CD4-positive, alpha-beta memory T cell (primary cell): ENCODE measurements at regions not wholly inside any gene's neighbourhood (a gene's known extent, or its start where the extent isn't known, plus 50 kb on each side); places are given as distances from the start of the nearest gene placed in this dataset.

Source experiments
- CTCF ChIA-PET: fragments of 350-600 bp; sonication (Branson Sonifier 250); formaldehyde crosslinking; loops from one replicate; lab custom pipeline; 2021; ENCODE audit warnings: inconsistent platforms; ENCODE audit not compliant: partially characterized antibody; lab: Charles Lee
- POLR2A ChIA-PET: fragments of 350-600 bp; sonication (Branson Sonifier 250); formaldehyde crosslinking; loops from one replicate; lab custom pipeline; 2021; ENCODE audit not compliant: partially characterized antibody; lab: Charles Lee
- DNase-seq, 5 donors: peaks; one replicate each; pipeline versions ENCODE4 v3.0.0 to v3.0.0-alpha.2; 2020 to 2022; ENCODE audit warnings: mixed read lengths in 1 of 5
- H3K27ac ChIP-seq: one replicate; pipeline ENCODE4 v1.7.0; 2013; ENCODE audit warnings: low read depth, low read length
- H3K27me3 ChIP-seq: 2 replicates; pipeline ENCODE4 v1.7.0; 2013; ENCODE audit warnings: mild to moderate bottlenecking, low read length, moderate library complexity; ENCODE audit not compliant: insufficient read depth
- H3K36me3 ChIP-seq: 2 replicates; pipeline ENCODE4 v1.7.0; 2013; ENCODE audit warnings: mild to moderate bottlenecking, low read length, moderate library complexity; ENCODE audit not compliant: insufficient read depth
- H3K4me1 ChIP-seq: 2 replicates; pipeline ENCODE4 v1.7.0; 2013; ENCODE audit warnings: mild to moderate bottlenecking, low read length, moderate library complexity; ENCODE audit not compliant: insufficient read depth
- H3K4me3 ChIP-seq, 2 donors: one replicate each; pipeline ENCODE4 v1.7.0; 2013; ENCODE audit warnings: low read length in 2 of 2, mild to moderate bottlenecking in 1 of 2
- H3K9me3 ChIP-seq, 2 donors: one replicate each; pipeline ENCODE4 v1.7.0; 2013; ENCODE audit warnings: low read length in 2 of 2, control low read depth in 1 of 2; ENCODE audit not compliant: control insufficient read depth in 1 of 2
- H3K27ac Mint-ChIP-seq, 7 donors: one replicate each; pipeline ENCODE4 v1.8.0; 2020 to 2021; ENCODE audit warnings: mixed read lengths in 7 of 7, mild to moderate bottlenecking in 6 of 7, inconsistent platforms in 3 of 7, moderate library complexity in 3 of 7
- H3K27me3 Mint-ChIP-seq, 2 donors: one replicate each; pipeline ENCODE4 v1.8.0; 2020 to 2021; ENCODE audit warnings: mixed read lengths in 2 of 2
- H3K36me3 Mint-ChIP-seq, 2 donors: one replicate each; pipeline ENCODE4 v1.8.0; 2020 to 2021; ENCODE audit warnings: mixed read lengths in 2 of 2, inconsistent platforms in 1 of 2, mild to moderate bottlenecking in 1 of 2
- H3K4me1 Mint-ChIP-seq, 4 donors: one replicate each; pipeline ENCODE4 v1.8.0; 2020 to 2021; ENCODE audit warnings: mixed read lengths in 4 of 4, mild to moderate bottlenecking in 1 of 4
- H3K4me3 Mint-ChIP-seq, 8 donors: one replicate each; pipeline ENCODE4 v1.8.0; 2020 to 2021; ENCODE audit warnings: mixed read lengths in 8 of 8, mild to moderate bottlenecking in 7 of 8, moderate library complexity in 6 of 8, inconsistent platforms in 3 of 8
- H3K9me3 Mint-ChIP-seq, 8 donors: one replicate each; pipeline ENCODE4 v1.8.0; 2020 to 2021; ENCODE audit warnings: mixed read lengths in 8 of 8, mild to moderate bottlenecking in 5 of 8, inconsistent platforms in 3 of 8, moderate library complexity in 1 of 8
- intact Hi-C: fragments of 100-400 bp; cut with micrococcal nuclease; formaldehyde crosslinking; loops from one replicate; pipeline ENCODE4 v1.15.1; 2023

- intact Hi-C loops, result no loop called here
- Histone ChIP-seq H3K27me3 (peaks cover 36% of the 10 kb centered on the region), H3K9me3 (no peaks in the 10 kb centered on the region), H3K36me3 (no peaks in the 10 kb centered on the region), H3K27ac (no peak overlapping the region), H3K4me3 (no peak overlapping the region), H3K4me1 (peaks cover 37% of the 10 kb centered on the region)
- Mint-ChIP-seq H3K27ac (peak overlapping the region in 1 of 7 donors; percentile 42), H3K4me3 (peak overlapping the region; percentile 12 to 79 (median 73)), H3K36me3 (peaks cover 0 to 5% of the 10 kb centered on the region in 2 donors), H3K27me3 (peaks cover 65 to 69% of the 10 kb centered on the region in 2 donors), H3K9me3 (no peaks in the 10 kb centered on the region), H3K4me1 (peaks cover 20 to 47% (median 38%) of the 10 kb centered on the region in 4 donors)
- DNase-seq, result no peak
- POLR2A ChIA-PET, result no interaction called here
- CTCF ChIA-PET, result interaction anchor here (1.2 kb wide), 1 partner anchor 9 kb away, joined by 4 read pairs; no protein-coding TSS in a partner anchor
These were observed 75.9 kb downstream of the INSIG1 start for GRCh38 chr7:155373359-155374273.

GRCh38 chr7:155374276-155375252, 76.9 kb downstream of the INSIG1 start:
- Mint-ChIP-seq H3K4me3 (peak overlapping the region in 6 of 8 donors; percentile 49 to 75 (median 67)), H3K36me3 (peaks cover 0 to 5% of the 10 kb centered on the region in 2 donors), H3K9me3 (no peaks in the 10 kb centered on the region), H3K27me3 (peaks cover 66 to 72% of the 10 kb centered on the region in 2 donors), H3K27ac (no peak overlapping the region), H3K4me1 (peaks cover 20 to 48% (median 38%) of the 10 kb centered on the region in 4 donors)
- intact Hi-C loops, result no loop called here
- no peak for DNase-seq
- POLR2A ChIA-PET, result no interaction called here
- peaks cover 37% of the 10 kb centered on the region for H3K4me1 ChIP-seq
- peaks cover 45% of the 10 kb centered on the region for H3K27me3 ChIP-seq
- H3K36me3 ChIP-seq, result no peaks in the 10 kb centered on the region
- CTCF ChIA-PET, result no interaction called here
- H3K9me3 ChIP-seq, result no peaks in the 10 kb centered on the region
- H3K27ac ChIP-seq, result no peak overlapping the region
- no peak overlapping the region for H3K4me3 ChIP-seq

GRCh38 chr7:155375337-155376277, 77.9 kb downstream of the INSIG1 start:
- ChIA-PET POLR2A (no interaction called here), CTCF (no interaction called here)
- H3K27ac ChIP-seq, result no peak overlapping the region
- H3K4me3 ChIP-seq, result no peak overlapping the region
- H3K4me1 Mint-ChIP-seq, result peaks cover 26 to 54% (median 44%) of the 10 kb centered on the region in 4 donors
- peak overlapping the region in 7 of 8 donors; percentile 49 to 76 (median 67) for H3K4me3 Mint-ChIP-seq
- H3K9me3 Mint-ChIP-seq, result peaks cover 0 to 2% (median 0%) of the 10 kb centered on the region in 8 donors
- no peaks in the 10 kb centered on the region for H3K36me3 ChIP-seq
- intact Hi-C loops, result no loop called here
- H3K27ac Mint-ChIP-seq, result no peak overlapping the region
- H3K4me1 ChIP-seq, result peaks cover 43% of the 10 kb centered on the region
- H3K9me3 ChIP-seq, result no peaks in the 10 kb centered on the region
- H3K36me3 Mint-ChIP-seq, result peaks cover 0 to 5% of the 10 kb centered on the region in 2 donors
- peaks cover 68 to 73% of the 10 kb centered on the region in 2 donors for H3K27me3 Mint-ChIP-seq
- no peak for DNase-seq
- peaks cover 51% of the 10 kb centered on the region for H3K27me3 ChIP-seq

DNA sequence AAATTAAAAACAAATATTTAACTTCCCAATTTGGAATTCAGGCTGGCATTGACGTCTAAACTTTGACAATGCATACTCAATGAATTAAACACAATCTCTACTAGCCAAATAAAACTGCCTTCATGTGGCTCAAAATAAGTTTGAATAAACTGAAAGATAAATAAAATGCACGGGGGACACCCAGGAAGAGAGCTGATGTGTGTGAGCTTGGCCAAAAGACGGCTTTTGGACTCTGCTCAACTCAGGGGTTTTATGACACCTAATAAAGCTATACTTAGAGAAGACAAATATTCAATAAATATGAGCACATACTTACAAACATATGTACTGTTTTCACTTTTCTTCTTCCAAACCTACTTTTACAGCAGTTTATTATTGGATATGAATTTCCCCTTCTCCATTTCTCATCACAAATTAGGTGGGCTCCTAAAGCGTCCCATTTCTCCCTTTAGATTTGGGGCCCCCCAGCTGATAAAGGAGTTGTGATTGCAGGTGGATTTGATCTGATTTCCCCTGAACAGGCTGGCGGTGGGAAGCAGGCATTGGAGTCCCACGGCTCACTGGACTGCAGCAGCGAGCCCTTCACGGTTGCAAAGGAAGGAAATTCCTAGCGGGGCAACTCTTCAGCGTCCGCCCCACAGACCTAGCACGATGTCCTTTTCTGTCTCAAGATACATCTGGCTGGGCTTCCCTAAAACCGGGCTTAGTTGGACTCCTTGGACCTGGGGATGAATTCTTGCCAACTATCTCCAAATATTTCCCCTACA, 79.6 kb downstream of the INSIG1 start:
- H3K27me3 Mint-ChIP-seq, result peaks cover 75 to 76% of the 10 kb centered on the region in 2 donors
- peaks cover 30 to 61% (median 48%) of the 10 kb centered on the region in 4 donors for H3K4me1 Mint-ChIP-seq
- H3K4me1 ChIP-seq, result peaks cover 51% of the 10 kb centered on the region
- H3K9me3 ChIP-seq, result no peaks in the 10 kb centered on the region
- H3K4me3 ChIP-seq, result no peak overlapping the region
- peaks cover 55% of the 10 kb centered on the region for H3K27me3 ChIP-seq
- no peaks in the 10 kb centered on the region for H3K36me3 ChIP-seq
- ChIA-PET POLR2A (no interaction called here), CTCF (interaction anchor here (0.6 kb wide), 1 partner anchor 110 kb away, joined by 4 read pairs; no protein-coding TSS in a partner anchor)
- H3K4me3 Mint-ChIP-seq, result peak overlapping the region in 1 of 8 donors; percentile 20
- no peak for DNase-seq
- no peak overlapping the region for H3K27ac ChIP-seq
- H3K36me3 Mint-ChIP-seq, result peaks cover 0 to 5% of the 10 kb centered on the region in 2 donors
- no peak overlapping the region for H3K27ac Mint-ChIP-seq
- intact Hi-C loops, result no loop called here
- peaks cover 0 to 2% (median 0%) of the 10 kb centered on the region in 8 donors for H3K9me3 Mint-ChIP-seq

DNA sequence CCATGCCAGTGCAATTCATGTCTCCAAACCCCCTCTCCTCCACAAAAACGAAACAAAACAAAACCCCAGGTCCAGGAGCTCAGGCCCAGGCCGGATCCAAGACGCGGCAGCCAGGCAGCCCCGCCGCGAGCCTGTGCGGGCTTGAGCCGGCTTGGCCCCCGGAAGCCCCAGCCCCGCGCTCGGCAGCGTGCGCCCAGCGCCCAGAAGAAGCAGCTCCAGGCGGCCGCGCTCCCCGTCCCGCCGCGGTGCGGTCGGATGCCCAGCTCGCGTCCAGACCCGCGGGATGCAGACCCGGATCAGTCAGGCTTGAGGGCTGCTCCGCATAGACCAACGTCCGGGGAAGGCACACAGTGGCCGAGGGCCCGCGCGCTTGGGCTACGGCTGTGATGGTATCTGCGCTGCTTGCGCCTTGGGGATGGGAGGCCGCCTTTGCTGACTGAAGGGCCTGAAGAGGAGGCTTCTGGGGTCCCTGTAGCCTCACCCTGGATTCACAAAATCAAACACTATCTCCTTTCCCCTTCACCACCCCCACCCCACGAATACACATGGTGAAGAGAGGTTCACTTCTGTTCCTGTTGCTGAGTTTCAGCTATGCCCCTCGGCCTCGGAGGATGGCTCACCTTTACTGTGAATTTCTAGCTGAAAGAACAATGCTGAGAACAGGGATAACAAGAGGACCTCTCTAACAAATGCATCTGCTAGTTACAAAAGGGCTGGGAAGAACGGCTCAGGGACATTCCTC, 79.9 kb upstream of the EN2 start:
- Mint-ChIP-seq H3K4me1 (peaks cover 30 to 57% (median 45%) of the 10 kb centered on the region in 4 donors), H3K36me3 (peaks cover 0 to 5% of the 10 kb centered on the region in 2 donors), H3K4me3 (peak overlapping the region in 2 of 8 donors; percentile 17 to 20), H3K27me3 (peaks cover 74 to 76% of the 10 kb centered on the region in 2 donors), H3K27ac (no peak overlapping the region), H3K9me3 (peaks cover 0 to 2% (median 0%) of the 10 kb centered on the region in 8 donors)
- Histone ChIP-seq H3K4me1 (peaks cover 47% of the 10 kb centered on the region), H3K4me3 (no peak overlapping the region), H3K36me3 (no peaks in the 10 kb centered on the region), H3K9me3 (no peaks in the 10 kb centered on the region), H3K27me3 (peaks cover 58% of the 10 kb centered on the region), H3K27ac (no peak overlapping the region)
- ChIA-PET POLR2A (no interaction called here), CTCF (interaction anchor here (0.6 to 1.4 kb wide), 4 partner anchors 13 to 155 kb away, joined by 3 to 5 read pairs (median 4); no protein-coding TSS in a partner anchor)
- intact Hi-C loops, result no loop called here
- DNase-seq, result no peak
